ENCODE measurements at regions not wholly inside any gene's neighbourhood (a gene's known extent, or its start where the extent isn't known, plus 50 kb on each side); places are given as distances from the start of the nearest gene placed in this dataset.

GRCh38 chr16:86122681-86123342 is 223.8 kb downstream of the IRF8 start:
- TF ChIP-seq EP300 (IDR thresholded peaks at IDR 0.05; ENCODE audit: borderline replicate concordance), result no peak
- TF ChIP-seq YY1 (IDR thresholded peaks at IDR 0.05; ENCODE audit: low read depth), result no peak
- no peak for TF ChIP-seq CREB1 (IDR thresholded peaks at IDR 0.05; ENCODE audit: low read depth)
- TF ChIP-seq FOXM1 (IDR thresholded peaks at IDR 0.05; ENCODE audit: borderline replicate concordance, low read depth), result no peak
- no peak for TF ChIP-seq RAD21 (IDR thresholded peaks at IDR 0.05; ENCODE audit: low read depth)
- no peak for TF ChIP-seq ZBTB7A (IDR thresholded peaks at IDR 0.05; ENCODE audit: low read depth)
- no peak for TF ChIP-seq NFIC (IDR thresholded peaks at IDR 0.05)
- TF ChIP-seq, protein P1, sequence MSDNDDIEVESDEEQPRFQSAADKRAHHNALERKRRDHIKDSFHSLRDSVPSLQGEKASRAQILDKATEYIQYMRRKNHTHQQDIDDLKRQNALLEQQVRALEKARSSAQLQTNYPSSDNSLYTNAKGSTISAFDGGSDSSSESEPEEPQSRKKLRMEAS (IDR thresholded peaks at IDR 0.05), result no peak
- TF ChIP-seq EGR1 (IDR thresholded peaks at IDR 0.05), result no peak
- TF ChIP-seq REST (IDR thresholded peaks at IDR 0.05; ENCODE audit: low read depth), result no peak

DNA sequence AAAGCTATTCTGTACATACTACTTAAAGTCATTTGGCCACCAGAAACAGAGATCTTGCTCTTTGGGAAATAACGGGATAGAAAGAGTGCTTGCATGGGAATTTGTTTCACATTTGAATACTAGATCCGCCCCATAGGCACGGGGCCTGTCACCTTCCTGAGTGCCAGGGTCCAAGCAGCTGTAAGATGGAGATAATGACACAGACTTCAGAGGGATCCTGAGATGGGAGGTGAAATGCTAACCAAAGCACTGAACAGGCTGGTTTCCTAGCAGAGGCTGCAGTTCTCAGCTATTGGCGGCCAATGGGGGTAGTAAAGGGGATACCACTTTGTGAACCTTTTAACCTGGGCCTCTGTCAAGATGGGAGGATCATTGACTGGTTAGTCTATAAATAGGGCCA is 225.4 kb downstream of the IRF8 start:
- TF ChIP-seq CREB1 (IDR thresholded peaks at IDR 0.05; ENCODE audit: low read depth), result no peak

GRCh38 chr16:86126891-86127290 is 227.9 kb downstream of the IRF8 start:
- TF ChIP-seq USF1 (IDR thresholded peaks at IDR 0.05) (no peak), REST (IDR thresholded peaks at IDR 0.05; ENCODE audit: low read depth) (no peak), NFIC (IDR thresholded peaks at IDR 0.05) (no peak), RAD21 (IDR thresholded peaks at IDR 0.05; ENCODE audit: low read depth) (no peak), FOXM1 (IDR thresholded peaks at IDR 0.05; ENCODE audit: borderline replicate concordance, low read depth) (no peak), CREB1 (IDR thresholded peaks at IDR 0.05; ENCODE audit: low read depth) (no peak), YY1 (IDR thresholded peaks at IDR 0.05; ENCODE audit: low read depth) (no peak), EGR1 (IDR thresholded peaks at IDR 0.05) (no peak)

DNA sequence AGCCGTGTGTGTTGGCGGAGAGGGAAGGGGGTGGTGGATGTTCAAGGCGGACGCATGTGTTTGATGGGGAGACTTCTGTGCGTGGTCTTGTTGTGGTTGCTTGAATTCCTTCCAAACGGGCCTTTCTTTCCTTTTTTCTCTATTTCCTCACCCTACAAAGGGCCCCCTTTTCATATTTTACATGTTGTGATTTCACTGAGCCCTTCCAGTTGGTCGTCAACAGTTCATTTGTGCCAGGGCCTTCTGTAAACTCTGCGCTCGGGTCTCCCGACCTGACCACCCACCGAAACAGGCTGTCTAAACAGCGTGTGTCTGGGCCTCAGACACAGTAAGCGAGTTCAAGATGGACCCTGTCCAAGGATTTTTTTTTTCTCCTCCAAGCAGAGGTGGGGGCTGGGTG is 228.4 kb downstream of the IRF8 start:
- TF ChIP-seq ZBTB7A (IDR thresholded peaks at IDR 0.05; ENCODE audit: low read depth) (no peak), YY1 (IDR thresholded peaks at IDR 0.05; ENCODE audit: low read depth) (no peak), CREB1 (IDR thresholded peaks at IDR 0.05; ENCODE audit: low read depth) (no peak), NFIC (IDR thresholded peaks at IDR 0.05) (no peak), RAD21 (IDR thresholded peaks at IDR 0.05; ENCODE audit: low read depth) (no peak), EGR1 (IDR thresholded peaks at IDR 0.05) (no peak), TEAD4 (IDR thresholded peaks at IDR 0.05) (no peak), TCF12 (IDR thresholded peaks at IDR 0.05; ENCODE audit: low read depth) (no peak), CEBPB (IDR thresholded peaks at IDR 0.05) (no peak), FOXM1 (IDR thresholded peaks at IDR 0.05; ENCODE audit: borderline replicate concordance, low read depth) (no peak), TAF1 (IDR thresholded peaks at IDR 0.05; ENCODE audit: low read depth) (no peak), EP300 (IDR thresholded peaks at IDR 0.05; ENCODE audit: borderline replicate concordance) (no peak), USF1 (IDR thresholded peaks at IDR 0.05) (no peak)

- TF ChIP-seq TAF1 (IDR thresholded peaks at IDR 0.05; ENCODE audit: low read depth) (no peak), TEAD4 (IDR thresholded peaks at IDR 0.05) (no peak), ZBTB7A (IDR thresholded peaks at IDR 0.05; ENCODE audit: low read depth) (no peak), REST (IDR thresholded peaks at IDR 0.05; ENCODE audit: low read depth) (no peak)
Observed at GRCh38 chr16:86128246-86128645, 229.3 kb downstream of the IRF8 start.

Measured in Ishikawa (cell line).